ENCODE measurements at regions not wholly inside any gene's neighbourhood (a gene's known extent, or its start where the extent isn't known, plus 50 kb on each side); places are given as distances from the start of the nearest gene placed in this dataset.
"Not testable (repeated sequence)": the region's sequence is repeated elsewhere in the genome, so short reads cannot be mapped to it uniquely, and the experiment has no call there.

DNA sequence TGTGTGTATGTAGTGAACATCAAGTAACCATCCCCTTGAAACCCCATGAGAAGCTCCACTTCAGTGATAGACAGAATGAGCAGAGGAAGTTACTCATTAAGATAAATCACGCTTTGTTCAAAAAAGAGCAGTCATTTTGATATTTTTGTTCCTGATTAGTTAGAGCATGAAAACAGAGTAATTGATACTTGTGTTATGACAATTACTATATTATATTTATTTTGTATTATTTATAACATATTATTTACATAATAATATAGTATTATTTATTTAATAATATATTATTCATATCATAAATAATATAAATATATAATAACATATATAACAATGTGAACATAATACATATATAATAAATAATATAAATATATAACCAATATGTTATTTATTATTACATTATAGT is 580.9 kb downstream of the SOX5 start:
- H3K27ac ChIP-seq, result no peak overlapping the region
- TF ChIP-seq, protein P1, sequence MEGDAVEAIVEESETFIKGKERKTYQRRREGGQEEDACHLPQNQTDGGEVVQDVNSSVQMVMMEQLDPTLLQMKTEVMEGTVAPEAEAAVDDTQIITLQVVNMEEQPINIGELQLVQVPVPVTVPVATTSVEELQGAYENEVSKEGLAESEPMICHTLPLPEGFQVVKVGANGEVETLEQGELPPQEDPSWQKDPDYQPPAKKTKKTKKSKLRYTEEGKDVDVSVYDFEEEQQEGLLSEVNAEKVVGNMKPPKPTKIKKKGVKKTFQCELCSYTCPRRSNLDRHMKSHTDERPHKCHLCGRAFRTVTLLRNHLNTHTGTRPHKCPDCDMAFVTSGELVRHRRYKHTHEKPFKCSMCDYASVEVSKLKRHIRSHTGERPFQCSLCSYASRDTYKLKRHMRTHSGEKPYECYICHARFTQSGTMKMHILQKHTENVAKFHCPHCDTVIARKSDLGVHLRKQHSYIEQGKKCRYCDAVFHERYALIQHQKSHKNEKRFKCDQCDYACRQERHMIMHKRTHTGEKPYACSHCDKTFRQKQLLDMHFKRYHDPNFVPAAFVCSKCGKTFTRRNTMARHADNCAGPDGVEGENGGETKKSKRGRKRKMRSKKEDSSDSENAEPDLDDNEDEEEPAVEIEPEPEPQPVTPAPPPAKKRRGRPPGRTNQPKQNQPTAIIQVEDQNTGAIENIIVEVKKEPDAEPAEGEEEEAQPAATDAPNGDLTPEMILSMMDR (conservative IDR thresholded peaks at IDR 0.05), result no peak

DNA sequence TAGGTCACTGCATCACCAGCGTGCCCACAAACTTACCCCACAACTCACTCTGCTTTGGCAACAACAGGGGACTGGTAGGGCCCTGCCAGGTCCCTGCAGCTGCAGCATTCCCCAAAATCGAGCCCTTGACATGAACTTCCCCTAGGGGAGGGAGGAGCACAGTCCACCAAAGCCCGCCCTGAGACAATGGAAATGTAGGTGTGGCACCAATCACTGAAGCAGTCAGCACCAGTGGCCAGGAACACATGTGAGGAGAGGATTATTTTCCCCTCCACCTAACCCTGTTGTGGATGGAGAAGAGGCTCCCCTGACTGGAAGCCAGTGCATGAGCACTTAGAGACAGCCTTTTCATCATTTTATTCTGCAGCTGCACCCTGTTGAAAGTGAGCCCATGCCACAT is 573.8 kb downstream of the SOX5 start:
- no peak overlapping the region for H3K27ac ChIP-seq
- TF ChIP-seq, protein P1 (conservative IDR thresholded peaks at IDR 0.05), result no peak

DNA sequence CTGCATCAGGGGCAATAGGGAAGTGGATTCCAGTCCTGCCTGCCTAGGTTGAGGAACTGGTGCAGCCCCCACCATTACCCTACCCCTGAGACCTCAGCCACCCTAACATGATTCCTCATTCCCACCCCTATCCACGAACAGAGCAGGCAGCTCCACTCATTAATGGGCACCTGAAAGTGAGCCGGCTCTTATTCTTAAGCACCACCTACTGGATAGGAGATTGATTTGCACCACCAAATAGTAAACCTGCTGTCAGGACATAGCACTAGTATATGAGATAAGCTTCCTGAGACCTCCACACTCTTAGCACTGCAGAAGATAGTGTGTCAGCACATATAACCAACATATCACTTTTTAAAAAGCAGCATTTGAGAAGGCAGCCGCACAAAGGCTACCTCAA is 573.2 kb downstream of the SOX5 start:
- TF ChIP-seq, protein P1 (conservative IDR thresholded peaks at IDR 0.05), result 0 out of 2 replicates have a peak, but pooled peaks have one; percentile 4
- no peak overlapping the region for H3K27ac ChIP-seq

DNA sequence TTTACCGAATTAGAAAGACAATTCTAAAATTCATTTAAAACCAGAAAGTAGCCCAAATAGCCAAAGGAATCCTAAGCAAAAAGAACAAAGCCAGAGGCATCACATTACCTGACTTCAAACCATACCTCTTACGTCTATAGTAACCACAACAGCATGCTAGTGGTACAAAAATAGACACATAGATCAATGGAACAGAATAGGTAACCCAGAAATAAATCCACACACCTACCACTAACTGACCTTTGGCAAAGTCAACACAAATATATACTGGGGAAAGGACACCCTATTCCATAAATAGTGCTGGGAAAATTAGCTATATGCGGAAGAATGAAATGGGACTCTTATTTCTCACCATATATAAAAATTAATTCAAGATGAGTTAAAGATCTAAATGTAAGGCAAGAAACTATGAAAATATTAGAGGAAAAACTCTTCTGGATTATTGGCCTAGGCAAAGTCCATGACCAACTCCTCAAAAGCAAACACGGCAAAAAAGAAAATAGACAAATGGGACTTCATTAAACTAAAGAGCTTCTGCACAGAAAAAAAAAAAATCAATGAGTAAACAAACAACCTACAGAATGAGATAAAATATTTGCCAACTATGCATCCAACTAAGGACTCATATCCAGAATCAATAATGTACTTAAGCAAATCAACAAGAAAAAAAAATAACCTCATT is 568.9 kb downstream of the SOX5 start:
- TF ChIP-seq, protein P1 (conservative IDR thresholded peaks at IDR 0.05), result no peak
- H3K27ac ChIP-seq, result no peak overlapping the region

DNA sequence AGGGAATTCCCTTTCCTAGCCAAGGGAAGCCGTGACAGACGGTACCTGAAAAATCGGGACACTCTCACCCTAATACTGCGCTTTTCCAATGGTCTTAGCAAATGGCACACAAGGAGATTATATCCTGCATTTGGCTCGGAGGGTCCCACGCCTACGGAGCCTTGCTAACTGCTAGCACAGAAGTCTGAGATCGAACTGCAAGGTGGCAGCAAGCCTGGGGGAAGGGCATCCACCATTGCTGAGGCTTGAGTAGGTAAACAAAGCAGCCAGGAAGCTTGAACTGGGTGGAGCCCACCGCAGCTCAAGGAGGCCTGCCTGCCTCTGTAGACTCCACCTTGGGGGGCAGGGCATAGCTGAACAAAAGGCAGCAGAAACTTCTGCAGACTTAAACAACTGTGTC is 560.6 kb downstream of the SOX5 start:
- not testable (repeated sequence) for H3K27ac ChIP-seq

DNA sequence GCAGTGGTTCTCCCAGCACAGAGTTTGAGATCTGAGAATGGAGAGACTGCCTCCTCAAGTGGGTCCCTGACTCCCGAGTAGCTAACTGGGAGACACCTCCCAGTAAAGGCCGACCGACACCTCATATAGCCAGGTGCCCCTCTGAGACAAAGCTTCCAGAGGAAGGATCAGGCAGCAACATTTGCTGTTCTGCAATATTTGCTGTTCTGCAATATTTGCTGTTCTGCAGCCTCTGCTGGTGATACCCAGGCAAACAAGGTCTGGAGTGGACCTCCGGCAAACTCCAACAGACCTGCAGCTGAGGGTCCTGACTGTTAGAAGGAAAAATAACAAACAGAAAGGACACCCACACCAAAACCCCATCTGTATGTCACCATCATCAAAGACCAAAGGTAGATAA is 560.2 kb downstream of the SOX5 start:
- not testable (repeated sequence) for H3K27ac ChIP-seq

DNA sequence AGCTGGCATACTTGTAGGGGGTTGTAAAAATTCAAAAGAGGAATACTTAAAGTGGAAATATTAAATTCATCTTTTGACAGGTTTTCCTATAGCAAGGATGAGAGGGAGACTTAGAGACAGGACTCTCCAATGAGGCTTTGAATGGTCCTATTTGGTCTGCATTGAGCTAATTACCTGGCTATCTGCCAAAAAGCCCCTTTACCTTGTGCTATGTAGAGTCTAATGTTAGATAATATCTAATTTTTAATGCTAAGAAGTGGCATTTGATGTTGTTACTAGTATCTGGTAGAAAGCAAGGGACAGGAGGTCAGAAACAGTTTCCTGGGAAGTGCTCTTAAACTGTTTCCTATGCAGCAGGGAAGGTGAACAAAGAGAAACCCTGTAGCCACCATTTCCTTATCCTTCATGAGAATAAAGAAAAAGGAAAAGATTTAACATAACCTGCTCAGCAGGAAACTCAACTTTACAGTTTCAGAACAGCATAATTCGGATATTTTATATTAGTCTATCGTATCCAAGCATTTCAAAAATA is 550.0 kb downstream of the SOX5 start:
- TF ChIP-seq, protein P1 (conservative IDR thresholded peaks at IDR 0.05), result no peak

DNA sequence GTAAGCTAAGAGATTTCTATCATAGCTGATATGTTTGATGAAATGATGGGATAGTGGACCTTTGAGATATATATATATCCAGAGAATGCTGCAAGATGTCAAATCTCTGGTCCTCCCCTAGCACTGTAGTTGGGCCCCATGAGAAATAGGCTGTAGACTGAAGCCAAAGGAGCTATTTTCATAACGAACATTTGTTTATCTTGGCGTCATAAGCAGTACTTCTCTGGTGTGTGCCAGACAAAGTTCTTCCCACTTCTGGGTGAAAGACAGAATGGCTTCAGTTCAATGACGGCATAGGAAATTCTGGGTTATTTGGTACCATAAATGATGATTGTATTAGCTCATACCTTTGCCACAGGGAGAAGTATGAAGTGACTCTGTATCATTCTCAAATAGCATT is 534.3 kb downstream of the SOX5 start:
- TF ChIP-seq, protein P1 (conservative IDR thresholded peaks at IDR 0.05), result no peak
- H3K27ac ChIP-seq, result no peak overlapping the region

More for the DNA sequence above, 550.0 kb downstream of the SOX5 start:
- no peak overlapping the region for H3K27ac ChIP-seq

Data from VCaP (cell line).